Hepatocyte (in vitro differentiated cells): ENCODE measurements at regions not wholly inside any gene's neighbourhood (a gene's known extent, or its start where the extent isn't known, plus 50 kb on each side); places are given as distances from the start of the nearest gene placed in this dataset.

ENCODE experiments used
- DNase-seq: peaks from one replicate; pipeline ENCODE4 v3.0.0-alpha.2; 2016; ENCODE audit warnings: low spot score
- H2AFZ ChIP-seq: fragments of 200-600 bp; sonication (generic); 2 replicates; pipeline ENCODE4 v1.6.0; 2016; ENCODE audit warnings: antibody characterized with exemption, mild to moderate bottlenecking
- H3K27ac ChIP-seq: fragments of 200-600 bp; sonication (generic); 2 replicates; pipeline ENCODE4 v1.5.1; 2016; ENCODE audit warnings: mild to moderate bottlenecking
- H3K27me3 ChIP-seq: fragments of 200-600 bp; sonication (generic); 2 replicates; pipeline ENCODE4 v1.6.1; 2016
- H3K36me3 ChIP-seq: fragments of 200-600 bp; sonication (generic); replicated peaks from 2 replicates; pipeline ENCODE4 v1.5.1; 2016; ENCODE audit warnings: low read depth; ENCODE audit not compliant: insufficient read depth
- H3K4me1 ChIP-seq: fragments of 200-600 bp; sonication (generic); 2 replicates; pipeline ENCODE4 v1.5.1; 2016; ENCODE audit warnings: mild to moderate bottlenecking, moderate library complexity; ENCODE audit not compliant: insufficient read depth
- H3K4me2 ChIP-seq: fragments of 200-600 bp; sonication (generic); 2 replicates; pipeline ENCODE4 v1.6.0; 2016
- H3K4me3 ChIP-seq: fragments of 200-600 bp; sonication (generic); 2 replicates; pipeline ENCODE4 v1.5.1; 2016; ENCODE audit warnings: mild to moderate bottlenecking
- H3K79me2 ChIP-seq: fragments of 200-600 bp; sonication (generic); 2 replicates; pipeline ENCODE4 v1.6.0; 2017; ENCODE audit warnings: mild to moderate bottlenecking
- H3K9me2 ChIP-seq: fragments of 200-600 bp; sonication (generic); replicated peaks from 2 replicates; pipeline ENCODE4 v1.6.0; 2017; ENCODE audit warnings: mild to moderate bottlenecking; ENCODE audit not compliant: insufficient read depth
- H3K9me3 ChIP-seq: fragments of 200-600 bp; sonication (generic); 2 replicates; pipeline ENCODE4 v1.5.1; 2016; ENCODE audit warnings: low read depth, mild to moderate bottlenecking
- H4K20me1 ChIP-seq: fragments of 200-600 bp; sonication (generic); 2 replicates; pipeline ENCODE4 v1.6.0; 2016; ENCODE audit warnings: mild to moderate bottlenecking; ENCODE audit not compliant: insufficient read depth, poor library complexity, severe bottlenecking
- CTCF ChIP-seq: fragments of 200-600 bp; sonication (generic); IDR thresholded peaks from 2 replicates; pipeline ENCODE4 v1.5.1; 2016; ENCODE audit warnings: antibody characterized with exemption, mild to moderate bottlenecking; ENCODE audit not compliant: poor library complexity
- EZH2 ChIP-seq: fragments of 200-600 bp; sonication (generic); IDR thresholded peaks from 2 replicates; pipeline ENCODE4 v1.6.1; 2016; ENCODE audit warnings: antibody characterized with exemption, mild to moderate bottlenecking, borderline replicate concordance
- EZH2phosphoT487 ChIP-seq: fragments of 200-600 bp; sonication (generic); IDR thresholded peaks from one replicate; pipeline ENCODE4 v1.6.1; 2018; ENCODE audit warnings: antibody characterized with exemption, mild to moderate bottlenecking, low read depth, moderate library complexity; ENCODE audit not compliant: unreplicated experiment, severe bottlenecking
- WGBS: methylation state at CpG from one replicate; pipeline ENCODE4 v1.1.6; 2016; ENCODE audit warnings: low lambda C conversion rate; ENCODE audit errors: missing lambda C conversion rate; 5-methylcytosine and 5-hydroxymethylcytosine counted together

GRCh38 chr12:98211909-98212695, 303.3 kb upstream of the TMPO start:
- Histone ChIP-seq H3K9me3 (no peaks in the 10 kb centered on the region), H3K27ac (no peak overlapping the region), H3K36me3 (no peaks in the 10 kb centered on the region), H3K4me3 (no peak overlapping the region), H4K20me1 (no peaks in the 10 kb centered on the region), H3K4me2 (no peak overlapping the region), H3K27me3 (peaks cover 3% of the 10 kb centered on the region), H3K79me2 (no peaks in the 10 kb centered on the region), H3K4me1 (no peaks in the 10 kb centered on the region), H2AFZ (no peak overlapping the region), H3K9me2 (no peaks in the 10 kb centered on the region)
- TF ChIP-seq EZH2 = no peak
- no peak for TF ChIP-seq CTCF
- no peak for TF ChIP-seq EZH2phosphoT487
- no peak for DNase-seq
- 79% methylated on average over 8 of the region's 8 CpGs for WGBS

- Histone ChIP-seq H3K9me3 (no peaks in the 10 kb centered on the region), H3K4me3 (no peak overlapping the region), H4K20me1 (no peaks in the 10 kb centered on the region), H3K9me2 (no peaks in the 10 kb centered on the region), H3K4me2 (no peak overlapping the region), H3K27ac (no peak overlapping the region), H2AFZ (no peak overlapping the region), H3K36me3 (no peaks in the 10 kb centered on the region), H3K79me2 (no peaks in the 10 kb centered on the region), H3K27me3 (peaks cover 3% of the 10 kb centered on the region), H3K4me1 (no peaks in the 10 kb centered on the region)
- DNase-seq = no peak
- TF ChIP-seq EZH2phosphoT487 (no peak), EZH2 (no peak), CTCF (no peak)
- 72% methylated on average over 6 of the region's 6 CpGs for WGBS
Observed at GRCh38 chr12:98213556-98213955, 301.8 kb upstream of the TMPO start.

- H3K27ac ChIP-seq = no peak overlapping the region
- H2AFZ ChIP-seq = no peak overlapping the region
- no peak overlapping the region for H3K4me3 ChIP-seq
- H3K36me3 ChIP-seq = no peaks in the 10 kb centered on the region
- WGBS = 100% methylated on average over 1 of the region's 1 CpG
- H3K9me2 ChIP-seq = no peaks in the 10 kb centered on the region
- H4K20me1 ChIP-seq = no peaks in the 10 kb centered on the region
- H3K79me2 ChIP-seq = no peaks in the 10 kb centered on the region
- H3K27me3 ChIP-seq = peaks cover 3% of the 10 kb centered on the region
- no peak overlapping the region for H3K4me2 ChIP-seq
- no peak for TF ChIP-seq EZH2
- no peak for TF ChIP-seq CTCF
- TF ChIP-seq EZH2phosphoT487 = no peak
- no peak for DNase-seq
- H3K9me3 ChIP-seq = no peaks in the 10 kb centered on the region
- H3K4me1 ChIP-seq = no peaks in the 10 kb centered on the region
Observed at GRCh38 chr12:98217257-98217656, 298.1 kb upstream of the TMPO start.
